ENCODE measurements at regions not wholly inside any gene's neighbourhood (a gene's known extent, or its start where the extent isn't known, plus 50 kb on each side); places are given as distances from the start of the nearest gene placed in this dataset.
"Not testable (repeated sequence)": the region's sequence is repeated elsewhere in the genome, so short reads cannot be mapped to it uniquely, and the experiment has no call there.

GRCh38 chr15:69766156-69766555 lies 313.5 kb downstream of the RPLP1 start:
- no peak overlapping the region for H3K4me3 ChIP-seq (ENCODE audit: low read length)
- H3K27me3 ChIP-seq (ENCODE audit: control insufficient read depth, low read length) = no peaks in the 10 kb centered on the region; the same call in none of the 2 replicates
- peaks cover 9% of the 10 kb centered on the region for H3K9me3 ChIP-seq (ENCODE audit: control insufficient read depth, insufficient read depth, low read length)
- no peak overlapping the region for H3K4me2 ChIP-seq (ENCODE audit: low read length)
- no peaks in the 10 kb centered on the region for H3F3A ChIP-seq (ENCODE audit: control insufficient read depth, insufficient read depth)
- H3K36me3 ChIP-seq (ENCODE audit: control insufficient read depth, low read length) = no peaks in the 10 kb centered on the region
- TF ChIP-seq CTCF (IDR thresholded peaks at IDR 0.05; ENCODE audit: low read depth, low read length, poor library complexity, severe bottlenecking) (no peak), EZH2phosphoT487 (IDR thresholded peaks at IDR 0.05; ENCODE audit: borderline replicate concordance, low read length) (no peak)
- no peaks in the 10 kb centered on the region for H4K20me1 ChIP-seq (ENCODE audit: control insufficient read depth, insufficient read depth, low read depth, low read length)
- peaks cover 17% of the 10 kb centered on the region for H3K4me1 ChIP-seq (ENCODE audit: control insufficient read depth, low read length)
- no peaks in the 10 kb centered on the region for H3K79me2 ChIP-seq (ENCODE audit: control insufficient read depth, low read length)
- no peaks in the 10 kb centered on the region for H3K9me2 ChIP-seq (replicated peaks; ENCODE audit: control insufficient read depth, low read length)
- H3K27ac ChIP-seq (ENCODE audit: low read depth, low read length) = no peak overlapping the region

GRCh38 chr15:69767191-69767590 lies 314.6 kb downstream of the RPLP1 start:
- no peak overlapping the region for H3K4me2 ChIP-seq (ENCODE audit: low read length)
- H3K4me3 ChIP-seq (ENCODE audit: low read length) = no peak overlapping the region
- no peaks in the 10 kb centered on the region for H3K9me2 ChIP-seq (replicated peaks; ENCODE audit: control insufficient read depth, low read length)
- no peaks in the 10 kb centered on the region for H3K36me3 ChIP-seq (ENCODE audit: control insufficient read depth, low read length)
- no peaks in the 10 kb centered on the region for H4K20me1 ChIP-seq (ENCODE audit: control insufficient read depth, insufficient read depth, low read depth, low read length)
- H3K79me2 ChIP-seq (ENCODE audit: control insufficient read depth, low read length) = no peaks in the 10 kb centered on the region
- peaks cover 13% of the 10 kb centered on the region for H3K4me1 ChIP-seq (ENCODE audit: control insufficient read depth, low read length)
- no peaks in the 10 kb centered on the region; the same call in none of the 2 replicates for H3K27me3 ChIP-seq (ENCODE audit: control insufficient read depth, low read length)
- no peaks in the 10 kb centered on the region for H3F3A ChIP-seq (ENCODE audit: control insufficient read depth, insufficient read depth)
- H3K27ac ChIP-seq (ENCODE audit: low read depth, low read length) = no peak overlapping the region
- peaks cover 9% of the 10 kb centered on the region for H3K9me3 ChIP-seq (ENCODE audit: control insufficient read depth, insufficient read depth, low read length)
- no peak for TF ChIP-seq EZH2phosphoT487 (IDR thresholded peaks at IDR 0.05; ENCODE audit: borderline replicate concordance, low read length)

GRCh38 chr15:69769336-69769735 lies 316.7 kb downstream of the RPLP1 start:
- H3K36me3 ChIP-seq (ENCODE audit: control insufficient read depth, low read length); H3K9me2 ChIP-seq (replicated peaks; ENCODE audit: control insufficient read depth, low read length); H3K4me1 ChIP-seq (ENCODE audit: control insufficient read depth, low read length); H3K4me3 ChIP-seq (ENCODE audit: low read length); H3K79me2 ChIP-seq (ENCODE audit: control insufficient read depth, low read length); H3K9me3 ChIP-seq (ENCODE audit: control insufficient read depth, insufficient read depth, low read length); H3K27me3 ChIP-seq (ENCODE audit: control insufficient read depth, low read length); H3K27ac ChIP-seq (ENCODE audit: low read depth, low read length); H4K20me1 ChIP-seq (ENCODE audit: control insufficient read depth, insufficient read depth, low read depth, low read length); H3F3A ChIP-seq (ENCODE audit: control insufficient read depth, insufficient read depth); H3K4me2 ChIP-seq (ENCODE audit: low read length): not testable (repeated sequence)

GRCh38 chr15:69774258-69774657 lies 321.6 kb downstream of the RPLP1 start:
- H4K20me1 ChIP-seq (ENCODE audit: control insufficient read depth, insufficient read depth, low read depth, low read length); H3K27me3 ChIP-seq (ENCODE audit: control insufficient read depth, low read length); H3K4me1 ChIP-seq (ENCODE audit: control insufficient read depth, low read length); H3K4me2 ChIP-seq (ENCODE audit: low read length); H3F3A ChIP-seq (ENCODE audit: control insufficient read depth, insufficient read depth); H3K9me2 ChIP-seq (replicated peaks; ENCODE audit: control insufficient read depth, low read length); H3K36me3 ChIP-seq (ENCODE audit: control insufficient read depth, low read length); H3K4me3 ChIP-seq (ENCODE audit: low read length); H3K79me2 ChIP-seq (ENCODE audit: control insufficient read depth, low read length); H3K27ac ChIP-seq (ENCODE audit: low read depth, low read length); H3K9me3 ChIP-seq (ENCODE audit: control insufficient read depth, insufficient read depth, low read length): not testable (repeated sequence)

- not testable (repeated sequence) for H3K9me3 ChIP-seq (ENCODE audit: control insufficient read depth, insufficient read depth, low read length); H3K4me2 ChIP-seq (ENCODE audit: low read length); H3K36me3 ChIP-seq (ENCODE audit: control insufficient read depth, low read length)
Observed at GRCh38 chr15:69774711-69775110, 322.1 kb downstream of the RPLP1 start.

More at GRCh38 chr15:69774711-69775110, 322.1 kb downstream of the RPLP1 start:
- not testable (repeated sequence) for H3K4me1 ChIP-seq (ENCODE audit: control insufficient read depth, low read length); H3K9me2 ChIP-seq (replicated peaks; ENCODE audit: control insufficient read depth, low read length); H3F3A ChIP-seq (ENCODE audit: control insufficient read depth, insufficient read depth); H3K79me2 ChIP-seq (ENCODE audit: control insufficient read depth, low read length); H3K4me3 ChIP-seq (ENCODE audit: low read length); H3K27me3 ChIP-seq (ENCODE audit: control insufficient read depth, low read length); H3K27ac ChIP-seq (ENCODE audit: low read depth, low read length); H4K20me1 ChIP-seq (ENCODE audit: control insufficient read depth, insufficient read depth, low read depth, low read length)

All from DOHH2 (cell line).